Limb (tissue), 2 donors: ENCODE measurements at regions not wholly inside any gene's neighbourhood (a gene's known extent, or its start where the extent isn't known, plus 50 kb on each side); places are given as distances from the start of the nearest gene placed in this dataset.
"Not testable (repeated sequence)": the region's sequence is repeated elsewhere in the genome, so short reads cannot be mapped to it uniquely, and the experiment has no call there.

Experiments used
- DNase-seq, 2 donors: peaks; one replicate each; pipeline ENCODE4 v3.0.0-alpha.2; 2016; ENCODE audit errors: extremely low spot score in 2 of 2

- DNase-seq: not testable (repeated sequence)
Observed at GRCh38 chr4:33953848-33954247, 2290.5 kb downstream of the ARAP2 start.

GRCh38 chr4:33954759-33955158, 2289.6 kb downstream of the ARAP2 start:
- no peak for DNase-seq

- no peak for DNase-seq
Observed at GRCh38 chr4:33959519-33959918, 2284.8 kb downstream of the ARAP2 start.

- no peak for DNase-seq
Observed at GRCh38 chr4:33961761-33962160, 2282.6 kb downstream of the ARAP2 start.

GRCh38 chr4:33966808-33967207, 2277.5 kb downstream of the ARAP2 start:
- no peak for DNase-seq

- no peak for DNase-seq
Observed at GRCh38 chr4:33974270-33974669, 2270.0 kb downstream of the ARAP2 start.

GRCh38 chr4:33975995-33976394, 2268.3 kb downstream of the ARAP2 start:
- no peak for DNase-seq

- not testable (repeated sequence) for DNase-seq
Observed at GRCh38 chr4:33979781-33980180, 2264.5 kb downstream of the ARAP2 start.

GRCh38 chr4:33980361-33980760, 2264.0 kb downstream of the ARAP2 start:
- no peak for DNase-seq

GRCh38 chr4:33989820-33990443, 2254.4 kb downstream of the ARAP2 start:
- no peak for DNase-seq

- DNase-seq: no peak
Observed at GRCh38 chr4:33996075-33996718, 2248.1 kb downstream of the ARAP2 start.

- DNase-seq: no peak
Observed at GRCh38 chr4:33998291-33998690, 2246.0 kb downstream of the ARAP2 start.

- DNase-seq: no peak
Observed at GRCh38 chr4:34000356-34000755, 2244.0 kb downstream of the ARAP2 start.

- DNase-seq: not testable (repeated sequence)
Observed at GRCh38 chr4:34006540-34006939, 2237.8 kb downstream of the ARAP2 start.

GRCh38 chr4:34009951-34010350, 2234.4 kb downstream of the ARAP2 start:
- no peak for DNase-seq

GRCh38 chr4:34010751-34011519, 2233.4 kb downstream of the ARAP2 start:
- DNase-seq: no peak

GRCh38 chr4:34035225-34035624, 2209.1 kb downstream of the ARAP2 start:
- DNase-seq: no peak

- no peak for DNase-seq
Observed at GRCh38 chr4:34037280-34037679, 2207.0 kb downstream of the ARAP2 start.

GRCh38 chr4:34039766-34040165, 2204.5 kb downstream of the ARAP2 start:
- DNase-seq: no peak

- no peak for DNase-seq
Observed at GRCh38 chr4:34043131-34043530, 2201.2 kb downstream of the ARAP2 start.

GRCh38 chr4:34046580-34046979, 2197.7 kb downstream of the ARAP2 start:
- DNase-seq: no peak

GRCh38 chr4:34047363-34047762, 2197.0 kb downstream of the ARAP2 start:
- no peak for DNase-seq

- no peak for DNase-seq
Observed at GRCh38 chr4:34066126-34066525, 2178.2 kb downstream of the ARAP2 start.
